Panc1 (cell line): ENCODE measurements at regions not wholly inside any gene's neighbourhood (a gene's known extent, or its start where the extent isn't known, plus 50 kb on each side); places are given as distances from the start of the nearest gene placed in this dataset.

Experiments used
- ATAC-seq: fragments of 200-7000 bp; cut with Tn5 transposase; 2 replicates; pipeline ENCODE4 v1.9.1; 2020; ENCODE audit warnings: mild to moderate bottlenecking, moderate library complexity
- BruUV-seq: library from RNA; stranded (reverse); fragments of 400-500 nt; replicated peaks from 2 replicates; lab custom pipeline; 2021; lab: Mats Ljungman, UMichigan
- CTCF ChIA-PET: fragments of 300-600 bp; sonication (Branson Sonifier 250); formaldehyde crosslinking; loops from one replicate; lab custom pipeline; 2022; ENCODE audit warnings: antibody characterized with exemption; lab: Charles Lee
- POLR2A ChIA-PET: fragments of 300-600 bp; sonication (Branson Sonifier 250); formaldehyde crosslinking; loops from one replicate; lab custom pipeline; 2022; ENCODE audit warnings: antibody characterized with exemption; lab: Charles Lee
- DNase-seq: peaks from one replicate; pipeline ENCODE4 v3.0.0-alpha.2; 2010; ENCODE audit warnings: low read depth, low spot score
- H3K27ac ChIP-seq: 2 replicates; pipeline ENCODE4 v1.5.1; 2011; ENCODE audit warnings: mild to moderate bottlenecking, low read length, inconsistent platforms
- H3K27me3 ChIP-seq: fragments of 200-500 bp; sonication (Bioruptor generic); 2 replicates; pipeline ENCODE4 v1.6.0; 2014; ENCODE audit warnings: low read length, inconsistent platforms; ENCODE audit not compliant: control insufficient read depth, insufficient read depth
- H3K36me3 ChIP-seq: fragments of 200-500 bp; sonication (Bioruptor generic); 2 replicates; pipeline ENCODE4 v1.5.1; 2014; ENCODE audit warnings: inconsistent platforms, mild to moderate bottlenecking, low read length, moderate library complexity; ENCODE audit not compliant: control insufficient read depth, insufficient read depth
- H3K4me1 ChIP-seq: 2 replicates; pipeline ENCODE4 v1.5.1; 2011; ENCODE audit warnings: inconsistent platforms, mild to moderate bottlenecking, low read length, moderate library complexity; ENCODE audit not compliant: control insufficient read depth, insufficient read depth
- H3K4me3 ChIP-seq, 2 experiments: 2 replicates each; pipeline ENCODE4 v1.5.1; 2011 to 2012; ENCODE audit warnings: low read depth in 2 of 2, low read length in 2 of 2, mild to moderate bottlenecking in 2 of 2, inconsistent platforms in 1 of 2, moderate library complexity in 1 of 2
- H3K9me3 ChIP-seq: fragments of 200-500 bp; sonication (Bioruptor generic); 2 replicates; pipeline ENCODE4 v1.5.1; 2014; ENCODE audit warnings: low read depth, mild to moderate bottlenecking, inconsistent platforms, low read length, moderate library complexity; ENCODE audit not compliant: control insufficient read depth, insufficient read depth
- POLR2AphosphoS5 ChIP-seq: IDR thresholded peaks from 2 replicates; pipeline ENCODE4 v1.6.1; 2012; ENCODE audit warnings: mild to moderate bottlenecking, low read depth, low read length, moderate library complexity
- SIN3A ChIP-seq: IDR thresholded peaks from 2 replicates; pipeline ENCODE4 v1.6.1; 2012; ENCODE audit warnings: low read depth, mild to moderate bottlenecking, low read length, moderate library complexity, borderline replicate concordance; ENCODE audit not compliant: insufficient read depth
- TCF7L2 ChIP-seq: IDR thresholded peaks from 2 replicates; pipeline ENCODE4 v1.6.1; 2011; ENCODE audit warnings: mild to moderate bottlenecking, low read depth, low read length, inconsistent platforms
- in situ Hi-C: cut with HindIII; loops from 2 replicates; pipeline ENCODE4 v1.10.0; 2016; ENCODE audit warnings: low sequenced_read_pairs, low pct_unique_long_range_greater_than_20kb
- intact Hi-C: fragments of 100-400 bp; cut with micrococcal nuclease; formaldehyde crosslinking; loops from one replicate; pipeline ENCODE4 v1.10.0; 2022; ENCODE audit not compliant: unreplicated experiment
- TF ChIP-seq, protein P1 (sequence below): fragments of 450-650 bp; IDR thresholded peaks from 2 replicates; pipeline ENCODE4 v1.5.1; 2017; ENCODE audit warnings: mild to moderate bottlenecking
- TF ChIP-seq, protein P2 (sequence below), 2 experiments: IDR thresholded peaks; 2 replicates each; pipeline ENCODE4 v1.6.1; 2011 to 2012; ENCODE audit warnings: low read depth in 2 of 2, control low read depth in 1 of 2, low read length in 1 of 2, mild to moderate bottlenecking in 1 of 2, moderate library complexity in 1 of 2; ENCODE audit not compliant: insufficient read depth in 1 of 2

DNA sequence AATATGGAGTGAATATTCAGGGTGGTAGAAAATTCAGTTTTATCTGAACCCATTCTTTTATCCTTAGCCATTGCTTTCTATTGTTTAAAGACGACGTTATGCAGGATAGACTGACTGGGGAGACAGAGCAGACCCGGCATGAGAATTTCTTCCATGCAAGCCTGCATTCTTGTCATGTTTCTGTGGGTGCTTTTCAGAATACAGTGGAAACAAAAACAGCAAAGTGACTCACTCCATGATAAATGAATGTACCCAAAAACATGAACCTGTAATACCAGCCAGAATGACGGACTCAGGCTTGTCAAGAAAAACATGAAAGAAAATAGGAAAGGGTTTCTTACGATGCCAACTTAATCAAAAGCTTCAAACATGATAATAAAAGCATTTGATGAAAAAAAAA lies 924.0 kb downstream of the EFNB2 start:
- no peaks in the 10 kb centered on the region for H3K9me3 ChIP-seq
- POLR2A ChIA-PET: no interaction called here
- intact Hi-C loops (no loop called here), in situ Hi-C loops (no loop called here)
- H3K27me3 ChIP-seq: no peaks in the 10 kb centered on the region
- BruUV-seq: no TSS peak
- no peak for ATAC-seq
- TF ChIP-seq SIN3A: no peak
- TF ChIP-seq TCF7L2: no peak
- TF ChIP-seq POLR2AphosphoS5: no peak
- TF ChIP-seq, protein P1, sequence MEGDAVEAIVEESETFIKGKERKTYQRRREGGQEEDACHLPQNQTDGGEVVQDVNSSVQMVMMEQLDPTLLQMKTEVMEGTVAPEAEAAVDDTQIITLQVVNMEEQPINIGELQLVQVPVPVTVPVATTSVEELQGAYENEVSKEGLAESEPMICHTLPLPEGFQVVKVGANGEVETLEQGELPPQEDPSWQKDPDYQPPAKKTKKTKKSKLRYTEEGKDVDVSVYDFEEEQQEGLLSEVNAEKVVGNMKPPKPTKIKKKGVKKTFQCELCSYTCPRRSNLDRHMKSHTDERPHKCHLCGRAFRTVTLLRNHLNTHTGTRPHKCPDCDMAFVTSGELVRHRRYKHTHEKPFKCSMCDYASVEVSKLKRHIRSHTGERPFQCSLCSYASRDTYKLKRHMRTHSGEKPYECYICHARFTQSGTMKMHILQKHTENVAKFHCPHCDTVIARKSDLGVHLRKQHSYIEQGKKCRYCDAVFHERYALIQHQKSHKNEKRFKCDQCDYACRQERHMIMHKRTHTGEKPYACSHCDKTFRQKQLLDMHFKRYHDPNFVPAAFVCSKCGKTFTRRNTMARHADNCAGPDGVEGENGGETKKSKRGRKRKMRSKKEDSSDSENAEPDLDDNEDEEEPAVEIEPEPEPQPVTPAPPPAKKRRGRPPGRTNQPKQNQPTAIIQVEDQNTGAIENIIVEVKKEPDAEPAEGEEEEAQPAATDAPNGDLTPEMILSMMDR: no peak
- H3K4me1 ChIP-seq: no peaks in the 10 kb centered on the region
- no peak overlapping the region for H3K4me3 ChIP-seq
- CTCF ChIA-PET: no interaction called here
- no peak overlapping the region for H3K27ac ChIP-seq
- no peaks in the 10 kb centered on the region for H3K36me3 ChIP-seq
- DNase-seq: no peak

DNA sequence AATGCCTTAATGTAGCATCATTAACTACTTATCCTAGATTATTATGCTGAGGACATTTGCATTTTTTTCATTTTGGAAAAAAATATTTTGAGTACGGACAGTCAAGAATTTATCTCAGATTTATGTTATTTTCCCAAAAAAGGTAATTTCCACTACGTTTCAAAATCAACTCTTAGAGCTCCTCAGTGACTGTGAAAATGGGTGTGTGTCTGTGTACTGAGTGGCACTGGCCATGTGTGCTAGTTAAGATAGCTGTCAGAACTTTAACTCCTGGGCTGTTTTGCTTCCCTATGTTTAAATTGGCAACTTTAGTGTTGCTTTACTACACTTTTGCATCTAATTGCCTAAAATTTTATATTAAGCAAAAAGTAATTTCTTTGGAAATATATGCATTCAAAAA lies 927.4 kb downstream of the EFNB2 start:
- Histone ChIP-seq H3K36me3 (no peaks in the 10 kb centered on the region), H3K27ac (no peak overlapping the region), H3K27me3 (no peaks in the 10 kb centered on the region), H3K9me3 (no peaks in the 10 kb centered on the region), H3K4me3 (no peak overlapping the region), H3K4me1 (no peaks in the 10 kb centered on the region)
- no peak for DNase-seq
- no peak for TF ChIP-seq SIN3A
- TF ChIP-seq, protein P1: no peak
- TF ChIP-seq, protein P2, sequence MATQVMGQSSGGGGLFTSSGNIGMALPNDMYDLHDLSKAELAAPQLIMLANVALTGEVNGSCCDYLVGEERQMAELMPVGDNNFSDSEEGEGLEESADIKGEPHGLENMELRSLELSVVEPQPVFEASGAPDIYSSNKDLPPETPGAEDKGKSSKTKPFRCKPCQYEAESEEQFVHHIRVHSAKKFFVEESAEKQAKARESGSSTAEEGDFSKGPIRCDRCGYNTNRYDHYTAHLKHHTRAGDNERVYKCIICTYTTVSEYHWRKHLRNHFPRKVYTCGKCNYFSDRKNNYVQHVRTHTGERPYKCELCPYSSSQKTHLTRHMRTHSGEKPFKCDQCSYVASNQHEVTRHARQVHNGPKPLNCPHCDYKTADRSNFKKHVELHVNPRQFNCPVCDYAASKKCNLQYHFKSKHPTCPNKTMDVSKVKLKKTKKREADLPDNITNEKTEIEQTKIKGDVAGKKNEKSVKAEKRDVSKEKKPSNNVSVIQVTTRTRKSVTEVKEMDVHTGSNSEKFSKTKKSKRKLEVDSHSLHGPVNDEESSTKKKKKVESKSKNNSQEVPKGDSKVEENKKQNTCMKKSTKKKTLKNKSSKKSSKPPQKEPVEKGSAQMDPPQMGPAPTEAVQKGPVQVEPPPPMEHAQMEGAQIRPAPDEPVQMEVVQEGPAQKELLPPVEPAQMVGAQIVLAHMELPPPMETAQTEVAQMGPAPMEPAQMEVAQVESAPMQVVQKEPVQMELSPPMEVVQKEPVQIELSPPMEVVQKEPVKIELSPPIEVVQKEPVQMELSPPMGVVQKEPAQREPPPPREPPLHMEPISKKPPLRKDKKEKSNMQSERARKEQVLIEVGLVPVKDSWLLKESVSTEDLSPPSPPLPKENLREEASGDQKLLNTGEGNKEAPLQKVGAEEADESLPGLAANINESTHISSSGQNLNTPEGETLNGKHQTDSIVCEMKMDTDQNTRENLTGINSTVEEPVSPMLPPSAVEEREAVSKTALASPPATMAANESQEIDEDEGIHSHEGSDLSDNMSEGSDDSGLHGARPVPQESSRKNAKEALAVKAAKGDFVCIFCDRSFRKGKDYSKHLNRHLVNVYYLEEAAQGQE (IDR thresholded peaks at IDR 0.05; ENCODE audit: insufficient read depth in 1 of 2, low read depth in 2 of 2, low read length in 1 of 2): no peak
- no peak for TF ChIP-seq TCF7L2
- no peak for TF ChIP-seq POLR2AphosphoS5
- BruUV-seq: no TSS peak
- ATAC-seq: no peak
- in situ Hi-C loops: no loop called here
- POLR2A ChIA-PET: no interaction called here
- CTCF ChIA-PET: no interaction called here
- intact Hi-C loops: no loop called here
